SK-N-SH (cell line): ENCODE measurements at regions not wholly inside any gene's neighbourhood (a gene's known extent, or its start where the extent isn't known, plus 50 kb on each side); places are given as distances from the start of the nearest gene placed in this dataset.

Source experiments
- EZH2phosphoT487 ChIP-seq: fragments of 200-600 bp; sonication (generic); IDR thresholded peaks from 2 replicates; pipeline ENCODE4 v1.6.1; 2017; ENCODE audit warnings: low read depth, mixed run types, mild to moderate bottlenecking, antibody characterized with exemption, moderate library complexity, borderline replicate concordance
- GATA2 ChIP-seq: sonication (generic); formaldehyde crosslinking; IDR thresholded peaks from 2 replicates; pipeline ENCODE4 v1.5.0; 2020; ENCODE audit warnings: mild to moderate bottlenecking, missing genetic modification reagents
- JUND ChIP-seq: IDR thresholded peaks from 2 replicates; pipeline ENCODE4 v1.4.0; 2012
- MAX ChIP-seq: IDR thresholded peaks from 2 replicates; pipeline ENCODE4 v1.4.0; 2012; ENCODE audit warnings: low read depth
- NRF1 ChIP-seq: IDR thresholded peaks from 2 replicates; pipeline ENCODE4 v1.6.1; 2012; ENCODE audit warnings: low read depth, mild to moderate bottlenecking, low read length
- POLR2AphosphoS5 ChIP-seq: IDR thresholded peaks from 2 replicates; pipeline ENCODE4 v1.6.1; 2012; ENCODE audit warnings: low read depth, low read length
- RAD21 ChIP-seq: IDR thresholded peaks from 2 replicates; pipeline ENCODE4 v1.6.1; 2012; ENCODE audit warnings: mild to moderate bottlenecking, low read length
- ZBTB33 ChIP-seq: IDR thresholded peaks from 2 replicates; pipeline ENCODE4 v1.4.0; 2012; ENCODE audit warnings: low read depth, borderline replicate concordance
- TF ChIP-seq, protein P1 (sequence below): fragments of 200-600 bp; sonication (generic); IDR thresholded peaks from 2 replicates; pipeline ENCODE4 v1.6.1; 2017; ENCODE audit warnings: antibody characterized with exemption, mild to moderate bottlenecking, moderate library complexity

GRCh38 chr22:48934446-48934845 lies 893.2 kb downstream of the BRD1 start:
- no peak for TF ChIP-seq POLR2AphosphoS5
- no peak for TF ChIP-seq JUND
- TF ChIP-seq, protein P1, sequence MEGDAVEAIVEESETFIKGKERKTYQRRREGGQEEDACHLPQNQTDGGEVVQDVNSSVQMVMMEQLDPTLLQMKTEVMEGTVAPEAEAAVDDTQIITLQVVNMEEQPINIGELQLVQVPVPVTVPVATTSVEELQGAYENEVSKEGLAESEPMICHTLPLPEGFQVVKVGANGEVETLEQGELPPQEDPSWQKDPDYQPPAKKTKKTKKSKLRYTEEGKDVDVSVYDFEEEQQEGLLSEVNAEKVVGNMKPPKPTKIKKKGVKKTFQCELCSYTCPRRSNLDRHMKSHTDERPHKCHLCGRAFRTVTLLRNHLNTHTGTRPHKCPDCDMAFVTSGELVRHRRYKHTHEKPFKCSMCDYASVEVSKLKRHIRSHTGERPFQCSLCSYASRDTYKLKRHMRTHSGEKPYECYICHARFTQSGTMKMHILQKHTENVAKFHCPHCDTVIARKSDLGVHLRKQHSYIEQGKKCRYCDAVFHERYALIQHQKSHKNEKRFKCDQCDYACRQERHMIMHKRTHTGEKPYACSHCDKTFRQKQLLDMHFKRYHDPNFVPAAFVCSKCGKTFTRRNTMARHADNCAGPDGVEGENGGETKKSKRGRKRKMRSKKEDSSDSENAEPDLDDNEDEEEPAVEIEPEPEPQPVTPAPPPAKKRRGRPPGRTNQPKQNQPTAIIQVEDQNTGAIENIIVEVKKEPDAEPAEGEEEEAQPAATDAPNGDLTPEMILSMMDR = no peak
- no peak for TF ChIP-seq ZBTB33
- no peak for TF ChIP-seq NRF1
- no peak for TF ChIP-seq GATA2
- no peak for TF ChIP-seq MAX
- TF ChIP-seq EZH2phosphoT487 = no peak
- no peak for TF ChIP-seq RAD21
